Astrocyte (in vitro differentiated cells and primary cell): ENCODE measurements at regions not wholly inside any gene's neighbourhood (a gene's known extent, or its start where the extent isn't known, plus 50 kb on each side); places are given as distances from the start of the nearest gene placed in this dataset.
"Not testable (repeated sequence)": the region's sequence is repeated elsewhere in the genome, so short reads cannot be mapped to it uniquely, and the experiment has no call there.

Source experiments
- DNase-seq: peaks from one replicate; pipeline ENCODE4 v3.0.0-alpha.2; 2010; ENCODE audit warnings: low read depth
- FAIRE-seq: peaks from 2 replicates; lab custom pipeline; 2011; peaks lifted over from hg19 to GRCh38; lab: Jason Lieb, UNC
- H2AFZ ChIP-seq: 2 replicates; pipeline ENCODE4 v1.6.0; 2012; ENCODE audit warnings: low read depth, low read length, inconsistent platforms
- H3K27ac ChIP-seq: 2 replicates; pipeline ENCODE4 v1.5.1; 2011; ENCODE audit warnings: low read depth, low read length, inconsistent platforms
- H3K27me3 ChIP-seq: 2 replicates; pipeline ENCODE4 v1.6.0; 2011; ENCODE audit warnings: low read length, inconsistent platforms; ENCODE audit not compliant: insufficient read depth
- H3K36me3 ChIP-seq: 2 replicates; pipeline ENCODE4 v1.5.1; 2011; ENCODE audit warnings: low read length, inconsistent platforms; ENCODE audit not compliant: insufficient read depth
- H3K4me1 ChIP-seq: 2 replicates; pipeline ENCODE4 v1.5.1; 2011; ENCODE audit warnings: low read length, inconsistent platforms; ENCODE audit not compliant: insufficient read depth
- H3K4me2 ChIP-seq: 2 replicates; pipeline ENCODE4 v1.6.0; 2012; ENCODE audit warnings: low read length, inconsistent platforms
- H3K4me3 ChIP-seq: 2 replicates; pipeline ENCODE4 v1.5.1; 2011; ENCODE audit warnings: low read depth, mild to moderate bottlenecking, low read length, inconsistent platforms; ENCODE audit not compliant: insufficient read depth
- H3K79me2 ChIP-seq: 2 replicates; pipeline ENCODE4 v1.6.0; 2012; ENCODE audit warnings: mild to moderate bottlenecking, low read length, inconsistent platforms; ENCODE audit not compliant: insufficient read depth
- H3K9ac ChIP-seq: 2 replicates; pipeline ENCODE4 v1.6.0; 2012; ENCODE audit warnings: mild to moderate bottlenecking, low read length, inconsistent platforms
- H3K9me3 ChIP-seq: 2 replicates; pipeline ENCODE4 v1.5.1; 2012; ENCODE audit warnings: low read depth, mild to moderate bottlenecking, low read length, inconsistent platforms; ENCODE audit not compliant: insufficient read depth
- H4K20me1 ChIP-seq: 2 replicates; pipeline ENCODE4 v1.6.0; 2012; ENCODE audit warnings: low read length, inconsistent platforms; ENCODE audit not compliant: insufficient read depth
- H3K27ac Mint-ChIP-seq: one replicate; pipeline ENCODE4 v1.8.0; 2021; ENCODE audit warnings: mild to moderate bottlenecking, mixed read lengths; ENCODE audit not compliant: unreplicated experiment
- H3K27me3 Mint-ChIP-seq: one replicate; pipeline ENCODE4 v1.8.0; 2021; ENCODE audit warnings: low read depth, mixed read lengths; ENCODE audit not compliant: unreplicated experiment
- H3K36me3 Mint-ChIP-seq: one replicate; pipeline ENCODE4 v1.8.0; 2021; ENCODE audit warnings: low read depth, mixed read lengths; ENCODE audit not compliant: unreplicated experiment
- H3K4me1 Mint-ChIP-seq: one replicate; pipeline ENCODE4 v1.8.0; 2021; ENCODE audit warnings: low read depth, mixed read lengths; ENCODE audit not compliant: unreplicated experiment
- H3K4me3 Mint-ChIP-seq: one replicate; pipeline ENCODE4 v1.8.0; 2021; ENCODE audit warnings: mild to moderate bottlenecking, moderate library complexity, mixed read lengths; ENCODE audit not compliant: unreplicated experiment
- H3K9me3 Mint-ChIP-seq: one replicate; pipeline ENCODE4 v1.8.0; 2021; ENCODE audit warnings: mild to moderate bottlenecking, mixed read lengths; ENCODE audit not compliant: unreplicated experiment

DNA sequence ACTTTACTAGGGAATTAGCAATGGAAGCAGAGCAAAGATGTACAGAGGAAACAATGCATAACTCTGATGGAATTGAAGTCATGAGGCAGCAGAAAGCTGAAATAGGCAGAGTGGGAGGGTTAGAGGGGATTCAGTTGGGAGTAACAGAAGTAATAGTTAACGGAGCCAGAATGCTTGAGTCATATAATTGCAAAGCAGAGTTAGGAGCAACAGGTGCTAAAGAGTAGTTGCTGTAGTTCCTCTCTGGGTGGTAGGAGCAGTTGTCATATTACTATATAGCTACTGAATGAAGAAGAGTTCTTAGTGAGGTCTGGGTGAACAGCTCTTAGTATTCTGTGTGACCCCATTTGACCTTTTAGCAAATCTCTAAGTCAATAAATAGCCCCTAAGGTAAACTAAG, 592.9 kb upstream of the CHD1 start:
- H3K9me3 Mint-ChIP-seq, H3K27me3 Mint-ChIP-seq, H3K36me3 Mint-ChIP-seq, H3K36me3 ChIP-seq, H3K4me1 ChIP-seq, H3K4me3 ChIP-seq, DNase-seq, H3K4me1 Mint-ChIP-seq, H3K79me2 ChIP-seq, H3K9me3 ChIP-seq, H4K20me1 ChIP-seq, H3K4me3 Mint-ChIP-seq, H3K9ac ChIP-seq, H2AFZ ChIP-seq, H3K27ac ChIP-seq, H3K27ac Mint-ChIP-seq, FAIRE-seq, H3K27me3 ChIP-seq, H3K4me2 ChIP-seq: not testable (repeated sequence)

GRCh38 chr5:99515864-99516490, 587.2 kb upstream of the CHD1 start:
- H3K36me3 Mint-ChIP-seq: not testable (repeated sequence)

DNA sequence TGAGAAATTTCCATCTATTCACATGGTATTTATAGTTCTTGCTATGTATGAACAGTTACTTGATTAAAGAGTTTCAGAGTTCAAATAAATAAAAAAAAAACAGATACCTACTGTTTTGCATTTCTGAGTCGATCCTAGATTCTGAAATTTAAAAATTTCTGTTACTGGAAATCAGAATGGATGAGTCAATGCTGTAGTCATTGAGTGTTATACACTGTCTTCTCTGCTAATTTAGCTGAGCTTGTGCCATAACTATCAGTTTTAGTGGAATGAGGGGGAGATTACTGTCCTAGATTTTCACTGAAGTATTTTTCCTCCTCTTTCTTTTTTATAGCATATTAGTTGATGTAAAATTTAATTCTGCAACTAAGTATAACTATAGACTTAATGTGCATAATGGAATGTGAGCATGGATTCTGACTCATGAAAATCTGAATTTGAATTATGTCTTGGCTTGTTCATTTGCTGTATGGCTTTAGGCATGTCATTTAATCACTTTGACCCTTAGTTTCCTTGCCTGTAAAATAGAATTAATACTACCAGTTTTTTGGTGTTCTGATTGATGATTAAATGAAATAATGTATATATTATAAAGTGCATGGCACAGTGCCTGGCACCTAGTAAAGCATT, 581.5 kb upstream of the CHD1 start:
- not testable (repeated sequence) for H3K4me3 Mint-ChIP-seq

More at GRCh38 chr5:99515864-99516490, 587.2 kb upstream of the CHD1 start:
- H3K27me3 ChIP-seq, FAIRE-seq, H3K27ac ChIP-seq, DNase-seq, H4K20me1 ChIP-seq, H3K9me3 Mint-ChIP-seq, H3K4me1 Mint-ChIP-seq, H3K79me2 ChIP-seq, H3K27me3 Mint-ChIP-seq, H3K9me3 ChIP-seq, H3K4me3 Mint-ChIP-seq, H3K27ac Mint-ChIP-seq, H2AFZ ChIP-seq, H3K9ac ChIP-seq, H3K4me3 ChIP-seq, H3K4me1 ChIP-seq, H3K36me3 ChIP-seq, H3K4me2 ChIP-seq: not testable (repeated sequence)

GRCh38 chr5:99509064-99509463, 580.3 kb upstream of the CHD1 start:
- H3K4me2 ChIP-seq, H2AFZ ChIP-seq, H3K27ac Mint-ChIP-seq, H3K4me1 ChIP-seq, H3K4me1 Mint-ChIP-seq, H4K20me1 ChIP-seq, H3K36me3 Mint-ChIP-seq, H3K27me3 ChIP-seq, H3K4me3 ChIP-seq, H3K4me3 Mint-ChIP-seq, H3K9ac ChIP-seq, H3K27ac ChIP-seq, H3K9me3 Mint-ChIP-seq, FAIRE-seq, DNase-seq, H3K9me3 ChIP-seq, H3K36me3 ChIP-seq, H3K79me2 ChIP-seq, H3K27me3 Mint-ChIP-seq: not testable (repeated sequence)

More for the DNA sequence above, 581.5 kb upstream of the CHD1 start:
- not testable (repeated sequence) for H3K36me3 Mint-ChIP-seq, H3K27me3 Mint-ChIP-seq, H3K4me1 Mint-ChIP-seq, H3K36me3 ChIP-seq, H3K4me3 ChIP-seq, H3K9me3 ChIP-seq, H3K4me2 ChIP-seq, FAIRE-seq, H3K27ac Mint-ChIP-seq, H2AFZ ChIP-seq, H3K9ac ChIP-seq, H4K20me1 ChIP-seq, H3K79me2 ChIP-seq, H3K27me3 ChIP-seq, H3K27ac ChIP-seq, DNase-seq, H3K9me3 Mint-ChIP-seq, H3K4me1 ChIP-seq

GRCh38 chr5:99495456-99495855, 566.6 kb upstream of the CHD1 start:
- not testable (repeated sequence) for H4K20me1 ChIP-seq, H3K4me2 ChIP-seq, H3K79me2 ChIP-seq, H2AFZ ChIP-seq, H3K36me3 Mint-ChIP-seq, H3K4me3 Mint-ChIP-seq, H3K27ac ChIP-seq, DNase-seq, H3K4me1 ChIP-seq, H3K9me3 ChIP-seq, H3K27me3 ChIP-seq, H3K9me3 Mint-ChIP-seq, H3K27ac Mint-ChIP-seq, H3K4me1 Mint-ChIP-seq, H3K4me3 ChIP-seq, H3K36me3 ChIP-seq, H3K9ac ChIP-seq, H3K27me3 Mint-ChIP-seq
- peak; percentile 13 for FAIRE-seq

GRCh38 chr5:99478450-99478849, 549.6 kb upstream of the CHD1 start:
- not testable (repeated sequence) for H3K4me3 Mint-ChIP-seq, H3K27ac Mint-ChIP-seq, H3K9me3 ChIP-seq, H3K4me3 ChIP-seq, H3K4me1 ChIP-seq, H3K27me3 ChIP-seq, H3K27ac ChIP-seq, H2AFZ ChIP-seq, H3K79me2 ChIP-seq, H4K20me1 ChIP-seq, H3K27me3 Mint-ChIP-seq, H3K36me3 ChIP-seq, H3K4me2 ChIP-seq, H3K9ac ChIP-seq, DNase-seq, H3K9me3 Mint-ChIP-seq, H3K36me3 Mint-ChIP-seq, H3K4me1 Mint-ChIP-seq
- peak; percentile 97 for FAIRE-seq
